ENCODE measurements at regions not wholly inside any gene's neighbourhood (a gene's known extent, or its start where the extent isn't known, plus 50 kb on each side); places are given as distances from the start of the nearest gene placed in this dataset.

GRCh38 chr4:134028421-134028820, 173.2 kb downstream of the PABPC4L start:
- TF ChIP-seq CTCF (IDR thresholded peaks at IDR 0.05; ENCODE audit: low read depth, low read length, missing control alignments): no peak
- DNase-seq (ENCODE audit: extremely low read depth, low read depth): no peak
- H3K4me3 ChIP-seq (replicated peaks; ENCODE audit: low read depth, low read length): no peak overlapping the region

- DNase-seq (ENCODE audit: extremely low read depth, low read depth): peak; percentile 61
- no peak for TF ChIP-seq CTCF (IDR thresholded peaks at IDR 0.05; ENCODE audit: low read depth, low read length, missing control alignments)
- no peak overlapping the region for H3K4me3 ChIP-seq (replicated peaks; ENCODE audit: low read depth, low read length)
Measured at GRCh38 chr4:134027931-134028330, 173.7 kb downstream of the PABPC4L start.

GRCh38 chr4:134024251-134024650, 177.3 kb downstream of the PABPC4L start:
- H3K4me3 ChIP-seq (replicated peaks; ENCODE audit: low read depth, low read length): no peak overlapping the region
- TF ChIP-seq CTCF (IDR thresholded peaks at IDR 0.05; ENCODE audit: low read depth, low read length, missing control alignments): peak; percentile 42
- DNase-seq (ENCODE audit: extremely low read depth, low read depth): no peak

GRCh38 chr4:134019657-134020056, 181.9 kb downstream of the PABPC4L start:
- TF ChIP-seq CTCF (IDR thresholded peaks at IDR 0.05; ENCODE audit: low read depth, low read length, missing control alignments): no peak
- DNase-seq (ENCODE audit: extremely low read depth, low read depth): no peak
- no peak overlapping the region for H3K4me3 ChIP-seq (replicated peaks; ENCODE audit: low read depth, low read length)

GRCh38 chr4:134018846-134019245, 182.7 kb downstream of the PABPC4L start:
- TF ChIP-seq CTCF (IDR thresholded peaks at IDR 0.05; ENCODE audit: low read depth, low read length, missing control alignments): no peak

GRCh38 chr4:134001057-134001456, 200.5 kb downstream of the PABPC4L start:
- TF ChIP-seq CTCF (IDR thresholded peaks at IDR 0.05; ENCODE audit: low read depth, low read length, missing control alignments): no peak
- no peak overlapping the region for H3K4me3 ChIP-seq (replicated peaks; ENCODE audit: low read depth, low read length)
- DNase-seq (ENCODE audit: extremely low read depth, low read depth): no peak

More at GRCh38 chr4:134018846-134019245, 182.7 kb downstream of the PABPC4L start:
- no peak overlapping the region for H3K4me3 ChIP-seq (replicated peaks; ENCODE audit: low read depth, low read length)
- DNase-seq (ENCODE audit: extremely low read depth, low read depth): no peak

GRCh38 chr4:133997436-133997835, 204.2 kb downstream of the PABPC4L start:
- no peak for TF ChIP-seq CTCF (IDR thresholded peaks at IDR 0.05; ENCODE audit: low read depth, low read length, missing control alignments)
- DNase-seq (ENCODE audit: extremely low read depth, low read depth): no peak
- no peak overlapping the region for H3K4me3 ChIP-seq (replicated peaks; ENCODE audit: low read depth, low read length)

Measured in HFF-Myc (cell line).